KBM-7 (cell line): ENCODE measurements at regions not wholly inside any gene's neighbourhood (a gene's known extent, or its start where the extent isn't known, plus 50 kb on each side); places are given as distances from the start of the nearest gene placed in this dataset.
"Not testable (repeated sequence)": the region's sequence is repeated elsewhere in the genome, so short reads cannot be mapped to it uniquely, and the experiment has no call there.

Experiments
- DNase-seq: peaks from one replicate; pipeline ENCODE4 v3.0.0-alpha.2; 2015
- in situ Hi-C: fragments of 300-500 bp; cut with MboI; formaldehyde crosslinking; loops from 2 replicates; pipeline ENCODE4 v1.14.3; 2020; ENCODE audit warnings: low sequenced_read_pairs, low pct_unique_long_range_greater_than_20kb, mixed read lengths

GRCh38 chr10:21413680-21414079 lies 111.8 kb downstream of the SKIDA1 start:
- DNase-seq: no peak
- in situ Hi-C loops: no loop called here

- in situ Hi-C loops: no loop called here
- DNase-seq: no peak
Measured at GRCh38 chr10:21413268-21413667, 112.2 kb downstream of the SKIDA1 start.

GRCh38 chr10:21406595-21407193 lies 118.8 kb downstream of the SKIDA1 start:
- peak; percentile 14 for DNase-seq
- in situ Hi-C loops: no loop called here

- in situ Hi-C loops: no loop called here
- DNase-seq: no peak
Measured at GRCh38 chr10:21405981-21406380, 119.5 kb downstream of the SKIDA1 start.

GRCh38 chr10:21403256-21404015 lies 122.0 kb downstream of the SKIDA1 start:
- in situ Hi-C loops: no loop called here
- DNase-seq: no peak

GRCh38 chr10:21402606-21403083 lies 122.8 kb downstream of the SKIDA1 start:
- in situ Hi-C loops: no loop called here
- DNase-seq: no peak

- in situ Hi-C loops: no loop called here
- no peak for DNase-seq
Measured at GRCh38 chr10:21401196-21401595, 124.3 kb downstream of the SKIDA1 start.

GRCh38 chr10:21399392-21400035 lies 126.0 kb downstream of the SKIDA1 start:
- in situ Hi-C loops: no loop called here
- DNase-seq: no peak

- DNase-seq: no peak
- in situ Hi-C loops: no loop called here
Measured at GRCh38 chr10:21398563-21399231, 126.8 kb downstream of the SKIDA1 start.

- in situ Hi-C loops: no loop called here
- DNase-seq: no peak
Measured at GRCh38 chr10:21396889-21397288, 128.6 kb downstream of the SKIDA1 start.

- in situ Hi-C loops: no loop called here
- no peak for DNase-seq
Measured at GRCh38 chr10:21393931-21394330, 131.6 kb downstream of the SKIDA1 start.

GRCh38 chr10:21388589-21388988 lies 136.9 kb downstream of the SKIDA1 start:
- in situ Hi-C loops: no loop called here
- no peak for DNase-seq

GRCh38 chr10:21387868-21388267 lies 137.6 kb downstream of the SKIDA1 start:
- no peak for DNase-seq
- in situ Hi-C loops: no loop called here

- DNase-seq: no peak
- in situ Hi-C loops: no loop called here
Measured at GRCh38 chr10:21385996-21386585, 139.4 kb downstream of the SKIDA1 start.

- in situ Hi-C loops: no loop called here
- DNase-seq: no peak
Measured at GRCh38 chr10:21385536-21385935, 139.9 kb downstream of the SKIDA1 start.

GRCh38 chr10:21379143-21379542 lies 146.3 kb downstream of the SKIDA1 start:
- DNase-seq: no peak
- in situ Hi-C loops: no loop called here

GRCh38 chr10:21375274-21375673 lies 150.2 kb downstream of the SKIDA1 start:
- DNase-seq, in situ Hi-C loops: not testable (repeated sequence)

- DNase-seq, in situ Hi-C loops: not testable (repeated sequence)
Measured at GRCh38 chr10:21373881-21374280, 151.6 kb downstream of the SKIDA1 start.

GRCh38 chr10:21372651-21373410 lies 152.7 kb downstream of the SKIDA1 start:
- in situ Hi-C loops: no loop called here
- peak; percentile 88 for DNase-seq
